ENCODE measurements at regions not wholly inside any gene's neighbourhood (a gene's known extent, or its start where the extent isn't known, plus 50 kb on each side); places are given as distances from the start of the nearest gene placed in this dataset.

DNA sequence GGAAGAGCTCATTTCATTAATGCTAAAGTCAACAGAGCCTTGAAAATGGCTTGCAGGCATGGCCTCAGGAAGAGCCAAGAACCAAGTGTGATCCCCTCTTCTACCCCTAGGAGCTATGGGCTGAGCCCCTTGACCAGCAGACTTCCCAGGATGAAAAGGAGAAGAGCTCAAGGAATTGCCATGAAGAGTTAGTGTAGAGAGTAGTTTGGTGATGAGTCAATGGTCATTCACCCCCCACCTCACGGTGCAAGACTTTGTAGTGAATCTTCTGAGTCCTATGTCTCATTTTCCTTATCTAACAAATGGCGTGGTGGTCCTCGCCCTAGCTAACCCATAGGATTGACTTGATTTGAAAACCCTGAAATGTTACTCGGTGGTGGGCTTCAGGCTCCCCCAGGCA is 422.4 kb upstream of the CADM1 start:
- TF ChIP-seq POLR2A (IDR thresholded peaks at IDR 0.05; ENCODE audit: low read length) = no peak
- TF ChIP-seq GATA1 (IDR thresholded peaks at IDR 0.05; ENCODE audit: low read depth, low read length) = no peak

All from erythroblast (primary cell).